HG03575 (cell line): ENCODE measurements at regions not wholly inside any gene's neighbourhood (a gene's known extent, or its start where the extent isn't known, plus 50 kb on each side); places are given as distances from the start of the nearest gene placed in this dataset.
"Not testable (repeated sequence)": the region's sequence is repeated elsewhere in the genome, so short reads cannot be mapped to it uniquely, and the experiment has no call there.

Source experiments
- ATAC-seq: cut with Tn5 transposase; IDR thresholded peaks from one replicate; pipeline ENCODE4 v1.9.1; 2021; ENCODE audit not compliant: unreplicated experiment, insufficient number of reproducible peaks, low FRiP score; ENCODE audit errors: extremely low read depth

GRCh38 chr3:59240666-59241255 is 190.9 kb upstream of the CFAP20DC start:
- ATAC-seq, result no peak

- ATAC-seq, result no peak
These were observed 187.3 kb upstream of the CFAP20DC start for GRCh38 chr3:59237121-59237520.

- no peak for ATAC-seq
These were observed 185.8 kb upstream of the CFAP20DC start for GRCh38 chr3:59235634-59236012.

GRCh38 chr3:59234884-59235633 is 185.2 kb upstream of the CFAP20DC start:
- ATAC-seq, result no peak

- not testable (repeated sequence) for ATAC-seq
These were observed 180.6 kb upstream of the CFAP20DC start for GRCh38 chr3:59230379-59230778.

GRCh38 chr3:59213860-59214259 is 164.0 kb upstream of the CFAP20DC start:
- no peak for ATAC-seq

GRCh38 chr3:59212128-59212779 is 162.4 kb upstream of the CFAP20DC start:
- ATAC-seq, result no peak

- ATAC-seq, result no peak
These were observed 160.4 kb upstream of the CFAP20DC start for GRCh38 chr3:59210260-59210659.

- no peak for ATAC-seq
These were observed 142.6 kb upstream of the CFAP20DC start for GRCh38 chr3:59192473-59192872.

GRCh38 chr3:59191651-59192050 is 141.8 kb upstream of the CFAP20DC start:
- no peak for ATAC-seq

GRCh38 chr3:59189939-59190338 is 140.1 kb upstream of the CFAP20DC start:
- no peak for ATAC-seq

- no peak for ATAC-seq
These were observed 139.7 kb upstream of the CFAP20DC start for GRCh38 chr3:59189526-59189925.

- ATAC-seq, result no peak
These were observed 136.9 kb upstream of the CFAP20DC start for GRCh38 chr3:59186725-59187124.

- no peak for ATAC-seq
These were observed 136.0 kb upstream of the CFAP20DC start for GRCh38 chr3:59185591-59186369.

- ATAC-seq, result no peak
These were observed 130.2 kb upstream of the CFAP20DC start for GRCh38 chr3:59180006-59180405.

- no peak for ATAC-seq
These were observed 128.9 kb upstream of the CFAP20DC start for GRCh38 chr3:59178698-59179097.

GRCh38 chr3:59171491-59171890 is 121.7 kb upstream of the CFAP20DC start:
- no peak for ATAC-seq

GRCh38 chr3:59170166-59170565 is 120.3 kb upstream of the CFAP20DC start:
- not testable (repeated sequence) for ATAC-seq

- no peak for ATAC-seq
These were observed 117.9 kb upstream of the CFAP20DC start for GRCh38 chr3:59167756-59168155.

GRCh38 chr3:59163953-59164352 is 114.1 kb upstream of the CFAP20DC start:
- ATAC-seq, result no peak
